Endometrial microvascular endothelial cells (primary cell): ENCODE measurements at regions not wholly inside any gene's neighbourhood (a gene's known extent, or its start where the extent isn't known, plus 50 kb on each side); places are given as distances from the start of the nearest gene placed in this dataset.
"Not testable (repeated sequence)": the region's sequence is repeated elsewhere in the genome, so short reads cannot be mapped to it uniquely, and the experiment has no call there.

ENCODE experiments used
- in situ Hi-C: cut with HindIII; loops from 2 replicates; pipeline ENCODE4 v1.10.0; 2017; ENCODE audit warnings: low sequenced_read_pairs, low pct_unique_long_range_greater_than_20kb; ENCODE audit errors: inconsistent ontology term

DNA sequence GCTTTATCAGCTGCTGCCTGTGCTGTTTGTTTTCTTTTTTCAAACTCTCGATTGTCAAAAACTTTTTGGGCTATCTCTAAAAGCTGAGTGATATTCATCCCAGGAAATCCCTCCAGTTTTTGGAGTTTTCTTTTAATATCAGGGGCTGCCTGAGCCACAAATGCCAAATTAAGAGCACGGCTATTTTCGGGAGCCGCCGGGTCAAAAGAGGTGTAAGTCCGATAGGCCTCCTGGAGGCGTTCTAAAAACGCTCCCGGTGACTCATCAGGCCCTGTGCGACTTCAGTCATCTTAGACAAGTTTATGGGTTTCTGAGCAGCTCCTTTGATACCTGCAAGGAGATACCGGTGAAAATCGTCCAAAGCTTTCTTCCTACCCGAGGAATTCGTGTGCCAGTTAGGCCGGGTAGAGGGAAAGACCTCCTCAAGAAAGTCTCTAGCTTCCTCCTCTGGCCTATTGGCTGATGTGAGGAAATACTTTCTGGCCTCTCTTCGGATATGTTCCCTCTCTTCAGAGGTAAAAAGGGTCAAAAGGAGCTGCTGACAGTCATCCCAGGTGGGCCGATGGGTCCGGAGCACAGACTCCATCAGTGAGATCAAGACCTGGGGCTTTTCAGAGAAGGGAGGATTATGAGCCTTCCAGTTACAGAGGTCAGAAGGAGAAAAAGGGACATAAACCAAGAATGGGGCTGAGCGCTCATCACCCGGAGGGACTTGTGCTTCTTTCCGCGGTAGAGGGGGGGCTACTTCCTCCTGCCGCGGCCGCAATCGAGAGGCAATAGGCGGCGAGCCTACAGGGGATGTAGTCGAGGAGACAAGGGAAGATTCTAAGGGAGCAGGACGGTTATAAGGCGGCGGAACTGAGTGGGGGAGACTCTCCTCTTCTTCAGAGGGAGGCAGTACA is 151.1 kb downstream of the TRIM27 start:
- in situ Hi-C loops: no loop called here

GRCh38 chr6:28774292-28775051 is 149.3 kb downstream of the TRIM27 start:
- in situ Hi-C loops: no loop called here

DNA sequence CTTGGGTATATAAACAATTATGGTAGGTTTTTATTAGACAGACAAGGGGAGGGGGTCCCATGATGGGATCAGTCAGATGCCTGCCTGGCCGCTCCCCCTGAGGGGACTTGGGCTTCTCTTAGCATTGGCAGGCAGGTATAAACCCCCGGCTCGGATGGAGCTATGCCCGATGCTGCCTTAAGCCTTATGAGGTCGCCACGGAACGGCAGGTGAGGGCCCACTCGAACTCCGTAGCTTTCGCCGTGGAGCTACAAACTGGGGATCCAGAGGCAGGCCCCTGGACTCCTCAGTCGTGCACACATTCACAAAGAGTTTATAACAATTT is 148.8 kb downstream of the TRIM27 start:
- in situ Hi-C loops: no loop called here

DNA sequence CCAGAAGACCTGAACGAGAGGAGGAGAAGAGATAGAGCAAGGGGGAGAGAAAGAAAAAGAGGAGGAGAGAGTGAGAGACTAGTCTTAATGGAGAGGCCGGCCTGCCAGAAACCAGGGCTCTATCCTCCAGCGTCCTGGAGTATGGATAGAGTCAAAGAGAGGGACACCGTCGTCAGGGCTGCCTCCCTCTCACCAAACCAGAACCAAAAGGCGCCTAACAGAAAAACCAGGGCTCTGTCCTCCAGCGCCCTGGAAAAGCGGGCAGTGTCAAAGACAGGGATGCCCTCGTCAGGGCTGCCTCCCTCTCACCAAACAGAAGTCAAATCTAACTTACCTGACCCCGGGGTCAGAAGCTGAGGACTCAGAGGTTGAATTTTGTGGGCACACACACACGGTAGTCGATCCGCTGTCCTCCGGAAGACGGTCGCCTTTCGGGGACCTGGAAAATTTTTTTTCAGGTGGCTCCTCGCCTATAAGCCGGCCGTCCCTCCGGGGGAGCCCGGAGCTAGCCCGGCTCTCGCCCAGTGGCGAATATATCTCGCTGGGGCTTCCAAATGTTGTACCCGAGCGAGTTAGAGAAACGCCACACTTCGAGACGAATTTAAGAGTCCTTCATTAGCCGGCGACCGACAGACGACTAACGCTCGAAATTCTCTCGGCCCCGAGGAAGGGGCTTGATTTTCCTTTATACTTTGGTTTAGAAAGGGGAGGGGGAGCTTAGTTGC is 148.2 kb downstream of the TRIM27 start:
- in situ Hi-C loops: no loop called here

GRCh38 chr6:28776269-28777146 is 147.3 kb downstream of the TRIM27 start:
- in situ Hi-C loops: no loop called here

- in situ Hi-C loops: no loop called here
These were observed 146.7 kb downstream of the TRIM27 start for GRCh38 chr6:28777147-28777461.

DNA sequence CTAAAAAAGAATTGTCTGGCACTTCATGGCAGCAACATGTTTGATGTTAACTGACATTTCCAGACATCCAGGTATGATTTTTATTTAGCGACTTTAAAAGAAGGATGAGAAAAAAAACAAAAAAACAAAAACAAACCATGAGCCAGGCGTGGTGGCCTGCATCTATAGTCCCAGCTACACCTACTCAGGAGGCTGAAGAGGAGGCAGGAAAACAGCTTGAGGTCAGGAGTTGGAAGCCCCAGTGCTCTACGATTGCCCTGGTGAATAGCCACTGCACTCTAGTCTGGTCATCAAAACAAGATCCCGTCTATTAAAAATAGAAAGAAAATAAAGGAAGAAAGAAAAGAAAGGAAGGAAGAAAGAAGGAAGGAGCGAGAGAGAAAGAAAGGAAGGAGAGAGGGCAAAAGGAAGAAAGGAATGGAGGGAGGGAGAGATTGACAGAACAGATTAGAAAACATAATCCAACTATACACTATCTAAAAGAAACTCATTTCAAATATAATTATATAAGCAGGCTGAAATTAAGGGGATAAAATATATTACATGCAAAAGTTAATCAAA is 141.6 kb downstream of the TRIM27 start:
- in situ Hi-C loops: no loop called here

DNA sequence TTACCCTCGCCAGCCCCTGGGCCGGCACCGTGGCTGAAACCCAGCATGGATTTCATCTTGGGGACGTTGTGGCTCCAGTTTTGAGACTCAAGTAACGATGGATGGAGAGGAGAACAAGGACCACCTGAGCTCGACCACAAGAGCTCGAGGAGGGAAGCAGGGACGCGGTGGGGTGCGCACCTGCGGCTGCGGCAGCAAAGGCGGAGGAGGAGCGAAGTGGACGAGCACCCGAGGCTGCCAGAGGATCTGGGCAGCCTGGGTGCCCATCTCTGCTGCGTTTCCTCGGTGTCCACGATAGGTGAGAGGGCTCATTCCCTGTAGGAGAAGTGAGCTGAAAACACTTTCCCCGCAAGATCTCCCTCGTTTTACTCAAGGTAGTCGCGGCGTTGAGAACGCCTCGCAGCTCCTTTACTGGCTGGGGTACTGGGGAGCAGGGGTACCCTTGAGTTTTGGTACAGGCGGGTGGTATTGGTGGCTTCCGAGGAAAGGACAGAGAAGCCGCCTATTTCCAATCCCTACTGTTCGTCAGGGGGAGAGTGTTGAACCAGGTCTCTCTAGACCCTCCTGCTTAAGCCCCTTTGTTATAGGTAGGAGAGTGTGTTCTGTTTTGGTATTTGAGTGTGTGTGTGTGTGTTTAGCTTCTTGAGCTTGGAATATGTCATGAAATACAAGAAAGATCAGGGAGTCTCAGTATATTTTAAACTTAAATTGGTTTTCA is 137.7 kb downstream of the TRIM27 start:
- in situ Hi-C loops: no loop called here

GRCh38 chr6:28789553-28790083 is 134.2 kb downstream of the TRIM27 start:
- in situ Hi-C loops: no loop called here

- in situ Hi-C loops: no loop called here
These were observed 132.8 kb downstream of the TRIM27 start for GRCh38 chr6:28791002-28791383.

DNA sequence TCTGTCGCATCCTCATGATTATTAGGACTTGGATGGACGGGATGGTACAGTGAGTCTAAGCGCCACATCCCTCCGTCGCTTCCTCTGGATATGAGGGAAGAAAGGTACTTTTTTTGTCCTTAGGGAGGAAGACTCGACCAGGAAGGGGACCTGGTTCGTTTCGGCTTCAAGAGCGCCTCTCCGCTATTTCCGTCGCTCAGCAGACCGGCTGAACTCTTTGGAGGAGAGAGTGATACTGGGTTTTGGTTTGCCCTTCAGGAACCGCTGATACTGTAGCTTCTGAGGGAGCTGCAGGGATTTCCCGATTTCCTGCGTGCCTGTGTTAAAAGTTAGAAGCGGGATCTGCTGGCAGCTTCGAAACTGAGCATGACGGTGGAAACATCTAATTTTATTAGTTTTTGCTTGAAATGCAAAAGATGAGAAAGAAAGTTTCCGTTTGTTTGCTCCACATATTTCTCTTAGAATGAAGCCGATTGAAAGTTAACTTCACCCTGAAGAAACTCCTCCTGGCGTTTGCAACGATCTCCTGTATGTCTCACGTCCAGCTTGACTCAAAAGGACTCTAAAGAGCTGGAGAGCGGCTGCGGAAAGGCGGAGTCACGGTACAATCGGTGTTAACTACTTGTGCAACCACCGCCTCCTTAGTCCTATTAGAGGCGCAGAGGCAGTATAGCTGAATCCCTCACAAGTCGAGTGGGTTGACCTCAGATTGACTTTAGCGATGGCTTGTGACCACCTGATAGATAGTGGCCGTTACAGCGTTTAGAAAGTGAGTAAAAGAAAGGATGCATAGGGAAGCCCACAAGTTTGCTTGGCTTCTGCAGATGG is 129.4 kb downstream of the TRIM27 start:
- in situ Hi-C loops: no loop called here

DNA sequence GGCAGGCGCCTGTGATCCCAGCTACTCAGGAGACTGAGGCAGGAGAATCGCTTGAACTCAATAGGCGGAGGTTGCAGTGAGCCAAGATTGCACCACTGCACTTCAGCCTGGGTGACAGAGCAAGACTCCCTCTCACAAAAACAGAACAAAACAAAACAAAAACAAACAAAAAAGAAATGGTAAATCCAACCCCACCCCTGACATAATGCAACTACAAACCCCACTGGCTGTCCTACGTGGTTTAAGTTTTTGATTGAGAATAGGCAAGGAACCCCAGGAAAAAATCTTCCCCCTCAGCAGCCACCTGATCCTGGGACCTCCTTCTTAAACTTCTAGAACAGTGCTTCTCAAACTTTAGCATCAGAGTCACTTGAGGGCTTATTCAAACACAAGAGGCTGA is 123.1 kb downstream of the TRIM27 start:
- in situ Hi-C loops: not testable (repeated sequence)

DNA sequence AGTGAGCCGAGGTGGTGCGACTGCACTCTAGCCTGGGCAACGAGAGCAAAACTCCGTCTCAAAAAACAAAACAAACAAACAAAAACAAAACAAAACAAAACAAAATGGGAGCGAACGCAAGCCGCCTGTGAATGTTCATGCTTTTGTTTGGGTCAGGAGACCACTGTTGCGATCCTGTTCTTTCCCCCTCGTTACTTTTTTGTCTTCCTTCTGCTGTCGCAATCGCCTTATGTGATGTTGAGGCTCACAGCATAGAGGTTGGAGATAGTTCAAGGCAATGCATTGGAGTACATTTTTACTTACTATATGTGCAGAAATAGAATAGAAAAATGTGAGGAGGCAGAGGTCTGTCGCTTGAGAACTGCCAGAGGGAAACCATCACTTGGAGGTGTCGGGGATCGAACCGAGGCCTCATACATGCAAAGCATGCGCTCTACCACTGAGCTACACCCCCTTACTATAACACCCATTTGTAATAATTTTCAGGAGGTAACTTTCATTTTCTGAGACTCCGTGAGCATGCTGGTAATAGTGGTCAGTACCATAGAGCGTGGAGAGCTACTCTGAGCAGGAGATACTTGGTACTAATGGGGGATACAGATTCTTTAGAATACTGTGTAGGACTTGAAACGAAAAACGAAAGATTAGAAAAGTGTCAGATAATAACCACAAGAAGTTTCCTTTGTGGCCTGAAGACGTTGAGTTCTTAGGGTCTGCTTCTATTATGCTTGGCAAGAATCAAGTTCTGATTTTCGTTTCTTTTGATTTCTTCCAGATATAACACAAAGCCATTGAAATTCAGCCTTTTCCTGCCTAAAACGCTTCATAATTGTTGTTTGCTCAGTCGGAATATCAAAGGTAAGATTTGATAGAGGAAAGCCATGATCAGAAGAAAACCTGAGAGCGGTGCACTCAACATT is 121.1 kb downstream of the TRIM27 start:
- in situ Hi-C loops: no loop called here

GRCh38 chr6:28803337-28803709 is 120.5 kb downstream of the TRIM27 start:
- in situ Hi-C loops: no loop called here

GRCh38 chr6:28807682-28808280 is 116.0 kb downstream of the TRIM27 start:
- in situ Hi-C loops: no loop called here

- in situ Hi-C loops: no loop called here
These were observed 115.4 kb downstream of the TRIM27 start for GRCh38 chr6:28808383-28808782.
